Esophagus (tissue), 2 donors: ENCODE measurements at regions not wholly inside any gene's neighbourhood (a gene's known extent, or its start where the extent isn't known, plus 50 kb on each side); places are given as distances from the start of the nearest gene placed in this dataset.

Experiments
- H3K27ac ChIP-seq, 2 donors: one replicate each; pipeline ENCODE4 v1.5.1; 2013; ENCODE audit warnings: low read depth in 2 of 2, mild to moderate bottlenecking in 2 of 2, inconsistent platforms in 1 of 2, low read length in 1 of 2, moderate library complexity in 1 of 2
- H3K27me3 ChIP-seq, 2 donors: one replicate each; pipeline ENCODE4 v1.6.1; 2013; ENCODE audit warnings: low read length in 2 of 2, control low read depth in 1 of 2, mild to moderate bottlenecking in 1 of 2; ENCODE audit not compliant: insufficient read depth in 2 of 2, control insufficient read depth in 1 of 2
- H3K36me3 ChIP-seq, 2 donors: one replicate each; pipeline ENCODE4 v1.6.1; 2013; ENCODE audit warnings: low read length in 1 of 2; ENCODE audit not compliant: control insufficient read depth in 2 of 2, insufficient read depth in 2 of 2
- H3K4me1 ChIP-seq, 2 donors: one replicate each; pipeline ENCODE4 v1.6.1; 2013; ENCODE audit warnings: low read length in 1 of 2; ENCODE audit not compliant: control insufficient read depth in 2 of 2, insufficient read depth in 2 of 2
- H3K4me3 ChIP-seq, 2 donors: one replicate each; pipeline ENCODE4 v1.5.1; 2013; ENCODE audit warnings: low read length in 2 of 2, mild to moderate bottlenecking in 2 of 2, low read depth in 1 of 2, moderate library complexity in 1 of 2
- H3K9me3 ChIP-seq, 2 donors: one replicate each; pipeline ENCODE4 v1.6.1; 2013; ENCODE audit warnings: mild to moderate bottlenecking in 2 of 2, low read depth in 1 of 2, low read length in 1 of 2, moderate library complexity in 1 of 2; ENCODE audit not compliant: control insufficient read depth in 2 of 2, insufficient read depth in 1 of 2
- WGBS, 2 donors: extraction: QIAGEN DNeasy Blood & Tissue Kit; methylation state at CpG; one replicate each; pipeline ENCODE4 v1.1.7; 2013; 5-methylcytosine and 5-hydroxymethylcytosine counted together
- donor health status: healthy with polysubstance abuse.
- donor health status: Bipolar disorder and iron deficiency.

DNA sequence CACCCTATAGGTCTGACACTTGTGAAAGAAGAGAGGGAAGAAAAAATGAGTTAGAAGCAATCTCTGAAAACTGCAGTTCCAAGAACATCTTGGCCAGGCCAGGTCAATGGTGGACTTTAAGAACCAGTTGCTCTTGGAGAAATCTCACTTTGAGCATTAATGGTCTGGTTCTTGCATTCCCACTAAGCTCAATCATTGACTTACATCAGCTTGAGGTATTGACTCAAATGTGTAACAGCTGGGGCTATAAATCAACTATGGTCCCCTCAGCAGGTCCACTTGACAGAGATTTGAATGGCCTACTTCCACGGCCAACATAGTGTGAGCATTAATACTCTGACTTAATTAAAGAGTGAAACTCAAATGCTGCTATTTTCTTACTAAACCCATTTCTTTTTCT, 357.8 kb upstream of the RGMB start:
- Histone ChIP-seq H3K4me1 (no peaks in the 10 kb centered on the region), H3K27me3 (no peaks in the 10 kb centered on the region), H3K36me3 (no peaks in the 10 kb centered on the region), H3K4me3 (no peak overlapping the region), H3K9me3 (no peaks in the 10 kb centered on the region), H3K27ac (no peak overlapping the region)
- WGBS, 2 donors: 91 to 97% methylated on average over 1 of the region's 1 CpG

DNA sequence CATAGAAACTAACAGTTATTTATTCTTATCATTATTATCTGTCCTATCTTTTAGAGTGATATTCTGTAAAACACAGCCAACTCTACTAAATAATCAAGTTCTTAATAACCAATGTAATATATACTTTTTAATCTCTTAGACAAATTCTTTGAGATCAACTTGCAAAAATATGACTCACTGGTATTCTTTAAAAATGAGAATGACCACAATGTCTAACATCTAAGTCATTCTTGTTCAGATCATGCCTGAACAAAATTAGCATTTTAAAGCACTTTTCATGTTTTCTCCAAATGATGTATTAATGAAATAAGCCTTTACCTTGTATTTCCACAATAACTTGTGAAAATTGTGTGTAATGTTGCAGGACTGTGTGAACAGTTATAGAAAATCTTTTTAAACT, 356.9 kb upstream of the RGMB start:
- no peaks in the 10 kb centered on the region for H3K36me3 ChIP-seq
- H3K4me1 ChIP-seq: no peaks in the 10 kb centered on the region
- no peaks in the 10 kb centered on the region for H3K27me3 ChIP-seq
- H3K27ac ChIP-seq: no peak overlapping the region
- no peaks in the 10 kb centered on the region for H3K9me3 ChIP-seq
- H3K4me3 ChIP-seq: no peak overlapping the region

DNA sequence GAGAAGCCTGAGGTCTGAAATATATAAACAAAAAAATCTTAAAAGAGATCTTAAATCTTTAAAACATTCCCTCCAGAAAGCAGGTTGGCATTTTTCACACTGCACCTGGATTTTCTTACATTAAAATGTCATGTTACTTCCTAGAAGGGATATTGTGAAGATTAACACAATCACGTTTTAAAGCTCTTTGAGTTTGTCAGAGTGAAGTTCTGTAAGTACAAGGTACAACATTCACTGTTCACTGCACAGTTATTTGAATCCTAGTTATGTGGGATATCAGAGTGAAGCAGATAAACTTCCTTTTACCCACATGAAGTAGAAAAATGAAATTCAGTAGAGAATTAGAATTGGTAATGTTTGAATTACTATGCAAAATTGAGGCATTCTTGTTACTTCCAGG, 353.6 kb upstream of the RGMB start:
- Histone ChIP-seq H3K36me3 (no peaks in the 10 kb centered on the region), H3K9me3 (no peaks in the 10 kb centered on the region), H3K27ac (no peak overlapping the region), H3K27me3 (no peaks in the 10 kb centered on the region), H3K4me1 (no peaks in the 10 kb centered on the region), H3K4me3 (no peak overlapping the region)
- WGBS, 2 donors: 43 to 46% methylated on average over 1 of the region's 1 CpG

DNA sequence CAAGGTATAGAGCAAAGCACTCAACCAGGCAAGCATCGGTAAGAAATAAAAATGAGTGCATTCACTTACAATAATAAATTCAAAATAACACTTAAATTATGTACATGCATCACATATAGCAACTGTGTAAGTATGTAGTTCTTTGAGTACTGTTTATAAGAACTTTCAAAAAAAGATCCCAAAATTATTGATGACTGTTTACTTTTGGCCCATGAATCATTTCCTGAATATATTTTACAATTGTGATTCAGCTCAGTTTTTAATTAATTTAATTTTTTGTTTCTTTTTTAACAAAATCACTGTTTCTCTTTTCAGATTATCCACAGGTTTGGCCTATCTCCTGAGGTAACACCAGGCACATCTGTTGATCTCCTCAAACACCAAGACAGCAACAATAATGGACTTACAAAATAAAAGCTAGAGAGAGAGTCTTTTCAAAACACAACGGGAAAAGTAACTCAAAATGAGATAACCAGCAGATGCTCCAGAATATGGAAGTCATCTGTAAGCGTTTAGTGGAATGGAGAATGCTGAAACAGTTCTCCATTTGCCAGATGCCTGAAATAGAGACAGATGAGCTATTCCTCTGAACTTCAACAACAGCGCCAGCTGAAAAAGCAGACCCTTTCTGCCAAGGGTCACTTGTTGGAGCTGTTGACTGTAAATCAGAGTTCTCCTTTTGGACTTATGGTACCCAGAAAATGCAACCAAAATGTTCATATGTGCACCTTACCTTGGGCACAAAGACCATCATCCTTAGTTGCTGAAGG, 348.6 kb upstream of the RGMB start:
- Histone ChIP-seq H3K4me1 (no peaks in the 10 kb centered on the region), H3K36me3 (no peaks in the 10 kb centered on the region), H3K4me3 (no peak overlapping the region), H3K9me3 (no peaks in the 10 kb centered on the region), H3K27ac (no peak overlapping the region), H3K27me3 (no peaks in the 10 kb centered on the region)
- 73 to 79% methylated on average over 4 of the region's 4 CpGs for WGBS, 2 donors

DNA sequence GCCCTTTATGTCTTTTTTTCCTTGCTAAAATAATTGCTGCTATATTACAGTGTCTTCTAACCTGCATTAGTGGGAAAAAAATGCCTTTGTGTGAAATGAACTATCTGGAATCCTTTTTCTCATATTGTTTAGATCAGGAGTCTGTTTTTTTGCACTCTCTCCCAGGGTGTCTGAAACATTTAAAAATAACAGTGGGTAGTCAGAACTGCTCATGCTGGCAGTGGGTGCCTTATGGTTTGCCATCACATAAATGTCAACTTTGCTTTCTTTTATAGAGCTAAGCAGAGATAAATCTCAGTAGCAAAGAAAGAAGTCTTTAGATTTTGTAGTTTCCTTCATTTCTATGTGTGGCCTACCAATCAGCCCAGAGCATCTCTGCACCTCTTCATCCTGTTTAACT, 347.8 kb upstream of the RGMB start:
- Histone ChIP-seq H3K36me3 (no peaks in the 10 kb centered on the region), H3K27ac (no peak overlapping the region), H3K4me1 (no peaks in the 10 kb centered on the region), H3K9me3 (no peaks in the 10 kb centered on the region), H3K27me3 (no peaks in the 10 kb centered on the region), H3K4me3 (no peak overlapping the region)

DNA sequence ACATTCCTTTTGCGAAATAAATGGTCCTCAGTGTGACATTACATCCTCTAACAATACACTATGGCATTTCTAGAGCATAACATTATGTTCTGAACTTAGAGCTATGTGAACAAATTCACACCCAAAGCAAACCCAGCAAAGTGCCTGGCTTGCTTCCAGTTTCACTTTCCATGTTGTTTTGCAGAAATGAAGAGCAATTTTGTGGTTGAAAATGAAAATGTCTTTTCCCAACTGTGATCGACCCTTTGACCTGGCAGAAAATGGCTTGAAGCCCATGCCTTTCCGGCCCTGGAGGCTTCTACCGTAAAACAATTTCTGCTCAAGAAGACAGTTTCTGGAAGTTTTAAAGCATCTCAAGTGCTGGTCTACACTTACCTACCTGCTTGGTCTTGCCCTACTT, 344.7 kb upstream of the RGMB start:
- H3K4me1 ChIP-seq: no peaks in the 10 kb centered on the region
- H3K4me3 ChIP-seq: no peak overlapping the region
- H3K36me3 ChIP-seq: no peaks in the 10 kb centered on the region
- 44 to 47% methylated on average over 4 of the region's 4 CpGs for WGBS, 2 donors
- no peak overlapping the region for H3K27ac ChIP-seq
- no peaks in the 10 kb centered on the region for H3K27me3 ChIP-seq
- H3K9me3 ChIP-seq: no peaks in the 10 kb centered on the region

DNA sequence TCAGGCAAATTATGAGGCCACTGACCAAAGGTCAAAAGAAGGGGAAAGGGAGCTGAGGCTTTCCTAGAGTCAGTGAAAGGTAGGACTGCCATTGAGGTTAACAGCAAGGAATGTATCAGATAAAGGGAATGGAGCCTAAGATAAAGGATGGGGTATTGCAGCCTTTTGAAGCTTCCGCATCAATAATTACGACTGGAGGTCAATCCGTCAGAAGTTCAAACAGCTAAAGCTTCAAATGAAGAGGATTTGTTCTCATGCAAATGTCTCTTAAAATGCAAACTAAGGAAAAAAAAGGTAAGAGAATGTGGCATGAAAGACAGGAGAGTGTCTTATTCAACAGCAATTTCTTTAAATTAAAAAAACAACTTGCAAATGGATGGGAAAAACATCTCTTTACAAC, 341.1 kb upstream of the RGMB start:
- no peak overlapping the region for H3K27ac ChIP-seq

DNA sequence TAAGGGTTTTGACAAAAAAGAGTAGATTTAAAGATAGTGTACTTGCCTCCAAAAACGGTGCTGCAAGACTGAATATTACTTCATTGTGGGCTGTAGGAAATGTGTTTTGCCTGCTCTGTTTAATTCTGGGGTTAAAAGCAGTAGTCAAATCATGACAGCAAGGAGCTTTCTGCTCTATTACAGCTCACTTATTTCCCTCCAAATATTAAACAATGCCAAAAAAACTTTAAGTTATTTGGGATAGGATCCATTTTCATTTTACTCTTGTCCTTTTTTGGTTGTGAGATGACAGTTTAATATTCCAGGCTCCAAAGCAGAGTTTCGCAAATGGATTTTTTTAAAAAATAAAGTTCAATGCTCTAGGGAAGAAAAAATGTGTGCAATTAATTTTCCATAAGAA, 340.4 kb upstream of the RGMB start:
- Histone ChIP-seq H3K9me3 (peaks cover 0 to 3% of the 10 kb centered on the region in 2 donors), H3K4me3 (no peak overlapping the region), H3K27ac (no peak overlapping the region), H3K36me3 (no peaks in the 10 kb centered on the region), H3K4me1 (no peaks in the 10 kb centered on the region), H3K27me3 (no peaks in the 10 kb centered on the region)
- 37 to 41% methylated on average over 2 of the region's 2 CpGs for WGBS, 2 donors

More for the DNA sequence above, 341.1 kb upstream of the RGMB start:
- Histone ChIP-seq H3K27me3 (no peaks in the 10 kb centered on the region), H3K4me3 (no peak overlapping the region), H3K9me3 (peaks cover 0 to 3% of the 10 kb centered on the region in 2 donors), H3K36me3 (no peaks in the 10 kb centered on the region), H3K4me1 (no peaks in the 10 kb centered on the region)
- 73 to 83% methylated on average over 3 of the region's 3 CpGs for WGBS, 2 donors

DNA sequence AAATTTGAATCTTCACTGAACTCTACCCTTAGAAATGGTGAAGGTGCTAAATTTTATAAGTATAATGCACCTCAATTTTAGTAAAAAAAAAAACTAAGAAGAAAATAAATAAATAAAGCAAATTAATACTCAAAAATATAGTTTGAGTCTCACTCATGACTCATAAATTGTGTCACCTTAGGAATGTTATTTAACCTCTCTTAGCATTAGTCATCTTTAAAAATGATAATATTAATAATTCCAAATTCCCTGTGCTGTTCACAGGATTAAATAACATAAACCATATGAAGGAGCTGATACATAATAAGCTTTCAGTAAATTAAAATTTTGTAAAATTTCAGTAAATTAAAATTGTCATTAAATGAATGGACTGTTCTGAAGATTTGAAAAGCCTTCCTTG, 339.8 kb upstream of the RGMB start:
- no peaks in the 10 kb centered on the region for H3K36me3 ChIP-seq
- H3K9me3 ChIP-seq: peaks cover 0 to 3% of the 10 kb centered on the region in 2 donors
- no peaks in the 10 kb centered on the region for H3K4me1 ChIP-seq
- no peaks in the 10 kb centered on the region for H3K27me3 ChIP-seq
- no peak overlapping the region for H3K27ac ChIP-seq
- no peak overlapping the region for H3K4me3 ChIP-seq

DNA sequence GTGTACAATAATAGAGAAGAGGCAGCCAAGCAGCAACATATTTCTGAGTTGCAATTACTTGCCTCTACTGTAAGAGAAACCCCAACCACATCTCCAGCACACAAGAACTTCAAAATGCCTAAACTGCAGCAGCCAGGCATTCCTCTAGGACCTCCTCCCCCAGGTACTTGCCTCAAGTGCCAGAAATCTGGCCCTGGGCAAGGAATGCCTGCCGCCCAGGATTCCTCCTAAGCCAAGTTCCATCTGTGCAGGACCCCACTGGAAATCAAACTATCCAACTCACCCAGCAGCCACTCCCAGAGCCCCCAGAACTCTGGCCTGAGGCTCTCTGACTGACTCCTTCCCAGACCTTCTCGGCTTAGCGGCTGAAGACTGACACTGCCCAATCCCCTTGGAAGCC, 336.8 kb upstream of the RGMB start:
- H3K4me1 ChIP-seq: no peaks in the 10 kb centered on the region

More for the DNA sequence above, 336.8 kb upstream of the RGMB start:
- H3K27ac ChIP-seq: no peak overlapping the region
- H3K4me3 ChIP-seq: no peak overlapping the region
- WGBS, 2 donors: 89 to 90% methylated on average over 3 of the region's 3 CpGs
- H3K9me3 ChIP-seq: peaks cover 0 to 3% of the 10 kb centered on the region in 2 donors
- H3K36me3 ChIP-seq: no peaks in the 10 kb centered on the region
- no peaks in the 10 kb centered on the region for H3K27me3 ChIP-seq
